Mesendoderm (in vitro differentiated cells): ENCODE measurements at regions not wholly inside any gene's neighbourhood (a gene's known extent, or its start where the extent isn't known, plus 50 kb on each side); places are given as distances from the start of the nearest gene placed in this dataset.
A peak's percentile ranks its signal among the peaks of the same experiment; 100 is the strongest.

ENCODE experiments used
- DNase-seq: peaks from one replicate; pipeline ENCODE4 v3.0.0; 2013
- H2AK5ac ChIP-seq: 2 replicates; pipeline ENCODE4 v1.6.1; 2013; ENCODE audit warnings: low read length, inconsistent platforms
- H2BK120ac ChIP-seq: 2 replicates; pipeline ENCODE4 v1.6.1; 2013; ENCODE audit warnings: low read depth, mild to moderate bottlenecking, low read length, moderate library complexity, mixed read lengths
- H2BK15ac ChIP-seq: replicated peaks from 2 replicates; pipeline ENCODE4 v1.6.1; 2013; ENCODE audit warnings: low read depth, mild to moderate bottlenecking, moderate library complexity
- H2BK5ac ChIP-seq: 2 replicates; pipeline ENCODE4 v1.6.1; 2013; ENCODE audit warnings: low read length, inconsistent platforms
- H3K18ac ChIP-seq: 2 replicates; pipeline ENCODE4 v1.6.1; 2013; ENCODE audit warnings: mild to moderate bottlenecking, low read length, mixed read lengths
- H3K23ac ChIP-seq: one replicate; pipeline ENCODE4 v1.6.1; 2013; ENCODE audit warnings: low read length
- H3K27ac ChIP-seq: 2 replicates; pipeline ENCODE4 v1.5.1; 2013; ENCODE audit warnings: low read depth, mild to moderate bottlenecking, inconsistent platforms, low read length, moderate library complexity
- H3K27me3 ChIP-seq: 2 replicates; pipeline ENCODE4 v1.6.1; 2013; ENCODE audit warnings: low read length, control low read depth, mild to moderate bottlenecking, inconsistent platforms; ENCODE audit not compliant: insufficient read depth, poor library complexity
- H3K36me3 ChIP-seq: 2 replicates; pipeline ENCODE4 v1.6.1; 2013; ENCODE audit warnings: low read length, inconsistent platforms; ENCODE audit not compliant: control insufficient read depth, insufficient read depth
- H3K4ac ChIP-seq: one replicate; pipeline ENCODE4 v1.6.1; 2013; ENCODE audit warnings: low read depth, mild to moderate bottlenecking, low read length, moderate library complexity
- H3K4me1 ChIP-seq: 2 replicates; pipeline ENCODE4 v1.6.1; 2013; ENCODE audit warnings: low read depth, low read length, inconsistent platforms; ENCODE audit not compliant: control insufficient read depth
- H3K4me2 ChIP-seq: 2 replicates; pipeline ENCODE4 v1.6.1; 2013; ENCODE audit warnings: low read length
- H3K4me3 ChIP-seq: 2 replicates; pipeline ENCODE4 v1.5.1; 2013; ENCODE audit warnings: mild to moderate bottlenecking, low read length
- H3K56ac ChIP-seq: one replicate; pipeline ENCODE4 v1.6.1; 2013; ENCODE audit warnings: low read length
- H3K79me1 ChIP-seq: 2 replicates; pipeline ENCODE4 v1.6.1; 2013; ENCODE audit warnings: low read length, inconsistent platforms
- H3K79me2 ChIP-seq: 2 replicates; pipeline ENCODE4 v1.6.1; 2013; ENCODE audit warnings: mild to moderate bottlenecking, low read length; ENCODE audit not compliant: control insufficient read depth, insufficient read depth
- H3K9ac ChIP-seq: 2 replicates; pipeline ENCODE4 v1.6.1; 2013; ENCODE audit warnings: low read length, inconsistent platforms
- H4K5ac ChIP-seq: one replicate; pipeline ENCODE4 v1.6.1; 2013; ENCODE audit warnings: low read length
- H4K8ac ChIP-seq: one replicate; pipeline ENCODE4 v1.6.1; 2013; ENCODE audit warnings: low read depth, mild to moderate bottlenecking, control low read depth, low read length, moderate library complexity
- WGBS: extraction: QIAGEN DNeasy Blood & Tissue Kit; methylation state at CpG from one replicate; pipeline ENCODE4 v1.1.7; 2013; ENCODE audit warnings: low lambda C conversion rate, missing lambda C conversion rate; ENCODE audit not compliant: insufficient coverage; ENCODE audit errors: extremely low coverage; 5-methylcytosine and 5-hydroxymethylcytosine counted together

- Histone ChIP-seq H4K5ac (no peak overlapping the region), H3K4me2 (no peak overlapping the region), H3K9ac (no peak overlapping the region), H3K79me1 (no peaks in the 10 kb centered on the region), H2AK5ac (no peak overlapping the region), H4K8ac (no peak overlapping the region), H3K27ac (no peak overlapping the region), H2BK5ac (no peak overlapping the region), H3K4me1 (no peaks in the 10 kb centered on the region), H3K4me3 (no peak overlapping the region), H2BK15ac (no peak overlapping the region), H3K56ac (no peak overlapping the region), H3K36me3 (no peaks in the 10 kb centered on the region), H3K4ac (no peak overlapping the region), H3K23ac (no peak overlapping the region), H3K27me3 (no peaks in the 10 kb centered on the region), H3K79me2 (no peaks in the 10 kb centered on the region), H3K18ac (no peak overlapping the region), H2BK120ac (no peak overlapping the region)
- WGBS: no CpG with 5 or more reads among the region's 7 CpGs
- DNase-seq: no peak
Measured at GRCh38 chr4:170420255-170420693, 330.5 kb upstream of the AADAT start.

- no peak for DNase-seq
- Histone ChIP-seq H3K4me3 (no peak overlapping the region), H3K4ac (no peak overlapping the region), H2BK120ac (no peak overlapping the region), H3K4me2 (no peak overlapping the region), H3K36me3 (no peaks in the 10 kb centered on the region), H3K79me2 (no peaks in the 10 kb centered on the region), H2BK5ac (no peak overlapping the region), H3K4me1 (no peaks in the 10 kb centered on the region), H4K5ac (no peak overlapping the region), H3K27me3 (no peaks in the 10 kb centered on the region), H3K27ac (no peak overlapping the region), H3K18ac (no peak overlapping the region), H2BK15ac (no peak overlapping the region), H2AK5ac (no peak overlapping the region), H4K8ac (no peak overlapping the region), H3K79me1 (no peaks in the 10 kb centered on the region), H3K23ac (no peak overlapping the region), H3K56ac (no peak overlapping the region), H3K9ac (no peak overlapping the region)
- WGBS: no CpG with 5 or more reads among the region's 4 CpGs
Measured at GRCh38 chr4:170414961-170415360, 325.2 kb upstream of the AADAT start.

- Histone ChIP-seq H3K18ac (no peak overlapping the region), H4K5ac (no peak overlapping the region), H2BK5ac (no peak overlapping the region), H3K4ac (no peak overlapping the region), H3K4me3 (no peak overlapping the region), H3K27me3 (no peaks in the 10 kb centered on the region), H3K56ac (no peak overlapping the region), H3K9ac (no peak overlapping the region), H3K27ac (no peak overlapping the region), H3K4me1 (no peaks in the 10 kb centered on the region), H2BK15ac (no peak overlapping the region), H2BK120ac (no peak overlapping the region), H2AK5ac (no peak overlapping the region), H3K23ac (no peak overlapping the region), H3K4me2 (no peak overlapping the region), H3K79me1 (no peaks in the 10 kb centered on the region), H3K79me2 (no peaks in the 10 kb centered on the region), H4K8ac (no peak overlapping the region), H3K36me3 (no peaks in the 10 kb centered on the region)
- no CpG with 5 or more reads among the region's 2 CpGs for WGBS
- DNase-seq: no peak
Measured at GRCh38 chr4:170414360-170414759, 324.6 kb upstream of the AADAT start.

- no peak overlapping the region for H2BK120ac ChIP-seq
Measured at GRCh38 chr4:170413951-170414350, 324.2 kb upstream of the AADAT start.

GRCh38 chr4:170400361-170400760 lies 310.6 kb upstream of the AADAT start:
- Histone ChIP-seq H2BK120ac (no peak overlapping the region), H2BK15ac (no peak overlapping the region), H3K23ac (no peak overlapping the region), H2BK5ac (no peak overlapping the region), H3K56ac (no peak overlapping the region), H3K4me2 (no peak overlapping the region), H3K79me1 (no peaks in the 10 kb centered on the region), H3K9ac (no peak overlapping the region), H3K36me3 (no peaks in the 10 kb centered on the region), H3K4ac (no peak overlapping the region), H4K8ac (no peak overlapping the region), H3K27ac (no peak overlapping the region), H3K18ac (no peak overlapping the region), H3K4me1 (no peaks in the 10 kb centered on the region), H3K79me2 (no peaks in the 10 kb centered on the region), H3K27me3 (no peaks in the 10 kb centered on the region), H2AK5ac (no peak overlapping the region), H3K4me3 (no peak overlapping the region), H4K5ac (no peak overlapping the region)
- DNase-seq: peak; percentile 21
- WGBS: no CpG with 5 or more reads among the region's 1 CpG

More at GRCh38 chr4:170413951-170414350, 324.2 kb upstream of the AADAT start:
- Histone ChIP-seq H4K5ac (no peak overlapping the region), H3K56ac (no peak overlapping the region), H2BK5ac (no peak overlapping the region), H3K36me3 (no peaks in the 10 kb centered on the region), H3K9ac (no peak overlapping the region), H3K4me2 (no peak overlapping the region), H3K27ac (no peak overlapping the region), H3K79me2 (no peaks in the 10 kb centered on the region), H2BK15ac (no peak overlapping the region), H3K4ac (no peak overlapping the region), H2AK5ac (no peak overlapping the region), H3K23ac (no peak overlapping the region), H3K27me3 (no peaks in the 10 kb centered on the region), H3K79me1 (no peaks in the 10 kb centered on the region), H3K4me1 (no peaks in the 10 kb centered on the region), H3K4me3 (no peak overlapping the region), H3K18ac (no peak overlapping the region), H4K8ac (no peak overlapping the region)
- DNase-seq: no peak

- Histone ChIP-seq H3K4me1 (no peaks in the 10 kb centered on the region), H3K27ac (no peak overlapping the region), H3K79me2 (no peaks in the 10 kb centered on the region), H3K9ac (no peak overlapping the region), H3K27me3 (no peaks in the 10 kb centered on the region), H3K23ac (no peak overlapping the region), H3K36me3 (no peaks in the 10 kb centered on the region), H4K8ac (no peak overlapping the region), H3K4me2 (no peak overlapping the region), H2AK5ac (no peak overlapping the region), H2BK15ac (no peak overlapping the region), H3K56ac (no peak overlapping the region), H3K4me3 (no peak overlapping the region), H2BK5ac (no peak overlapping the region), H4K5ac (no peak overlapping the region), H2BK120ac (no peak overlapping the region), H3K18ac (no peak overlapping the region), H3K79me1 (no peaks in the 10 kb centered on the region), H3K4ac (no peak overlapping the region)
- WGBS: no CpG with 5 or more reads among the region's 3 CpGs
- DNase-seq: no peak
Measured at GRCh38 chr4:170399581-170400293, 310.0 kb upstream of the AADAT start.
